ENCODE measurements at regions not wholly inside any gene's neighbourhood (a gene's known extent, or its start where the extent isn't known, plus 50 kb on each side); places are given as distances from the start of the nearest gene placed in this dataset.

DNA sequence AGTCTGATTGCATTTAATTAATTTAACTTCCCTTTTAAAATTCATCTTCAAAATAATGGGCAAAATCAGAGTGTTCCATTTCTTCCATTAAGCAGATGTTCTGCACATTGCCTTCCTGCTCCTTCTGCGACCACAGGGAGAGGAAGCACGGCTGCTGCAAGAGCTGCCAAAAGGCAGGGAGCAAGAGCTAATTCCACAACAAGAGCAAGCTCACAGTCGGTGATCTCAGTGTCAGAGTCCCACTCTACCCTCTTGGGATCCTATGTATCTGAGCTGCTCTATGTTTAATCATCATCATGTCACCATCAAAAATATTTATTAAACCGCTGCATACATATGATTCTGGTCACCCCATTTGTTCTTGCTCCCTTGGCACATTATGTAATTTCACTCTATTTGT is 255.3 kb upstream of the CAMK1G start:
- no peaks in the 10 kb centered on the region; the same call in 1 of the 2 replicates for H3K27me3 ChIP-seq (ENCODE audit: control insufficient read depth, insufficient read depth, low read length)
- intact Hi-C loops (cut with micrococcal nuclease; ENCODE audit: unreplicated experiment) (no loop called here), in situ Hi-C loops (cut with HindIII; ENCODE audit: low pct_unique_long_range_greater_than_20kb, low sequenced_read_pairs) (no loop called here)
- ChIA-PET POLR2A (no interaction called here), CTCF (no interaction called here)
- H3K27ac ChIP-seq (ENCODE audit: low read length), result no peak overlapping the region
- no peaks in the 10 kb centered on the region for H3K4me1 ChIP-seq (ENCODE audit: control insufficient read depth, insufficient read depth, low read length)
- no peak for DNase-seq (ENCODE audit: low read depth, low spot score)
- H3K4me3 ChIP-seq (ENCODE audit: low read depth in 2 of 2, low read length in 2 of 2), result no peak overlapping the region
- H3K36me3 ChIP-seq (ENCODE audit: control insufficient read depth, insufficient read depth, low read length), result no peaks in the 10 kb centered on the region
- no peak for ATAC-seq
- no peaks in the 10 kb centered on the region for H3K9me3 ChIP-seq (ENCODE audit: control insufficient read depth, insufficient read depth, low read depth, low read length)
- TF ChIP-seq SIN3A (IDR thresholded peaks at IDR 0.05; ENCODE audit: borderline replicate concordance, insufficient read depth, low read depth, low read length), result no peak
- TF ChIP-seq, protein P1, sequence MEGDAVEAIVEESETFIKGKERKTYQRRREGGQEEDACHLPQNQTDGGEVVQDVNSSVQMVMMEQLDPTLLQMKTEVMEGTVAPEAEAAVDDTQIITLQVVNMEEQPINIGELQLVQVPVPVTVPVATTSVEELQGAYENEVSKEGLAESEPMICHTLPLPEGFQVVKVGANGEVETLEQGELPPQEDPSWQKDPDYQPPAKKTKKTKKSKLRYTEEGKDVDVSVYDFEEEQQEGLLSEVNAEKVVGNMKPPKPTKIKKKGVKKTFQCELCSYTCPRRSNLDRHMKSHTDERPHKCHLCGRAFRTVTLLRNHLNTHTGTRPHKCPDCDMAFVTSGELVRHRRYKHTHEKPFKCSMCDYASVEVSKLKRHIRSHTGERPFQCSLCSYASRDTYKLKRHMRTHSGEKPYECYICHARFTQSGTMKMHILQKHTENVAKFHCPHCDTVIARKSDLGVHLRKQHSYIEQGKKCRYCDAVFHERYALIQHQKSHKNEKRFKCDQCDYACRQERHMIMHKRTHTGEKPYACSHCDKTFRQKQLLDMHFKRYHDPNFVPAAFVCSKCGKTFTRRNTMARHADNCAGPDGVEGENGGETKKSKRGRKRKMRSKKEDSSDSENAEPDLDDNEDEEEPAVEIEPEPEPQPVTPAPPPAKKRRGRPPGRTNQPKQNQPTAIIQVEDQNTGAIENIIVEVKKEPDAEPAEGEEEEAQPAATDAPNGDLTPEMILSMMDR (IDR thresholded peaks at IDR 0.05), result no peak
- no peak for TF ChIP-seq TCF7L2 (IDR thresholded peaks at IDR 0.05; ENCODE audit: low read depth, low read length)
- TF ChIP-seq, protein P2, sequence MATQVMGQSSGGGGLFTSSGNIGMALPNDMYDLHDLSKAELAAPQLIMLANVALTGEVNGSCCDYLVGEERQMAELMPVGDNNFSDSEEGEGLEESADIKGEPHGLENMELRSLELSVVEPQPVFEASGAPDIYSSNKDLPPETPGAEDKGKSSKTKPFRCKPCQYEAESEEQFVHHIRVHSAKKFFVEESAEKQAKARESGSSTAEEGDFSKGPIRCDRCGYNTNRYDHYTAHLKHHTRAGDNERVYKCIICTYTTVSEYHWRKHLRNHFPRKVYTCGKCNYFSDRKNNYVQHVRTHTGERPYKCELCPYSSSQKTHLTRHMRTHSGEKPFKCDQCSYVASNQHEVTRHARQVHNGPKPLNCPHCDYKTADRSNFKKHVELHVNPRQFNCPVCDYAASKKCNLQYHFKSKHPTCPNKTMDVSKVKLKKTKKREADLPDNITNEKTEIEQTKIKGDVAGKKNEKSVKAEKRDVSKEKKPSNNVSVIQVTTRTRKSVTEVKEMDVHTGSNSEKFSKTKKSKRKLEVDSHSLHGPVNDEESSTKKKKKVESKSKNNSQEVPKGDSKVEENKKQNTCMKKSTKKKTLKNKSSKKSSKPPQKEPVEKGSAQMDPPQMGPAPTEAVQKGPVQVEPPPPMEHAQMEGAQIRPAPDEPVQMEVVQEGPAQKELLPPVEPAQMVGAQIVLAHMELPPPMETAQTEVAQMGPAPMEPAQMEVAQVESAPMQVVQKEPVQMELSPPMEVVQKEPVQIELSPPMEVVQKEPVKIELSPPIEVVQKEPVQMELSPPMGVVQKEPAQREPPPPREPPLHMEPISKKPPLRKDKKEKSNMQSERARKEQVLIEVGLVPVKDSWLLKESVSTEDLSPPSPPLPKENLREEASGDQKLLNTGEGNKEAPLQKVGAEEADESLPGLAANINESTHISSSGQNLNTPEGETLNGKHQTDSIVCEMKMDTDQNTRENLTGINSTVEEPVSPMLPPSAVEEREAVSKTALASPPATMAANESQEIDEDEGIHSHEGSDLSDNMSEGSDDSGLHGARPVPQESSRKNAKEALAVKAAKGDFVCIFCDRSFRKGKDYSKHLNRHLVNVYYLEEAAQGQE (IDR thresholded peaks at IDR 0.05; ENCODE audit: insufficient read depth in 1 of 2, low read depth in 2 of 2, low read length in 1 of 2), result no peak
- no peak for TF ChIP-seq POLR2AphosphoS5 (IDR thresholded peaks at IDR 0.05; ENCODE audit: low read depth, low read length)
- BruUV-seq (replicated peaks), result no TSS peak

DNA sequence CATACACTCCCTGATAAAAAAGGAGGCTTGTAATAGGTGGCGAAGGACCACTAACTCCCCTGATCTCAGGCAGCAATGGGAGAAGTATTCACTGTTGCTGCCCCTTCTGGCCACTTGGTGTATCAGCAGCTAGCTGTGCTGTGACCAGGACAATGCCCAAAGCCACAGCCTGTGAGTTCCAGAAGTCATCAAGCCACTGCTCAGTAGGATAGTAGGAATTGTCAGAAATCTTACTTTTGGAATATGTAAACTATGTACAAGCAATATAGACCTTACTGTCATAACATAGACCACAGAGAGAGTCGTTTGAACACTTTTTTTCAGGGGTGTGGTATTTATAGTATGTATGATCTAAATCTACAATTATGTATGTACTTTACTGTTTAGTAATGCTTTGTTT is 248.3 kb upstream of the CAMK1G start:
- Histone ChIP-seq H3K27me3 (ENCODE audit: control insufficient read depth, insufficient read depth, low read length) (no peaks in the 10 kb centered on the region), H3K4me1 (ENCODE audit: control insufficient read depth, insufficient read depth, low read length) (no peaks in the 10 kb centered on the region), H3K4me3 (ENCODE audit: low read depth in 2 of 2, low read length in 2 of 2) (no peak overlapping the region), H3K36me3 (ENCODE audit: control insufficient read depth, insufficient read depth, low read length) (no peaks in the 10 kb centered on the region), H3K27ac (ENCODE audit: low read length) (no peak overlapping the region), H3K9me3 (ENCODE audit: control insufficient read depth, insufficient read depth, low read depth, low read length) (no peaks in the 10 kb centered on the region)
- CTCF ChIA-PET, result no interaction called here
- TF ChIP-seq, protein P2 (IDR thresholded peaks at IDR 0.05; ENCODE audit: insufficient read depth in 1 of 2, low read depth in 2 of 2, low read length in 1 of 2), result no peak
- no peak for TF ChIP-seq TCF7L2 (IDR thresholded peaks at IDR 0.05; ENCODE audit: low read depth, low read length)
- TF ChIP-seq, protein P1 (IDR thresholded peaks at IDR 0.05), result peak; percentile 79
- TF ChIP-seq POLR2AphosphoS5 (IDR thresholded peaks at IDR 0.05; ENCODE audit: low read depth, low read length), result no peak
- TF ChIP-seq SIN3A (IDR thresholded peaks at IDR 0.05; ENCODE audit: borderline replicate concordance, insufficient read depth, low read depth, low read length), result no peak
- POLR2A ChIA-PET, result no interaction called here
- intact Hi-C loops (cut with micrococcal nuclease; ENCODE audit: unreplicated experiment), result no loop called here
- ATAC-seq (peak; percentile 76), DNase-seq (ENCODE audit: low read depth, low spot score) (peak; percentile 20)
- BruUV-seq (replicated peaks), result no TSS peak
- in situ Hi-C loops (cut with HindIII; ENCODE audit: low pct_unique_long_range_greater_than_20kb, low sequenced_read_pairs), result no loop called here
